OCI-LY3 (cell line): ENCODE measurements at regions not wholly inside any gene's neighbourhood (a gene's known extent, or its start where the extent isn't known, plus 50 kb on each side); places are given as distances from the start of the nearest gene placed in this dataset.

Experiments
- CTCF ChIP-seq: fragments of 200-600, 300-600 bp; sonication (generic); IDR thresholded peaks from 2 replicates; pipeline ENCODE4 v1.5.1; 2014; ENCODE audit warnings: antibody characterized with exemption, low read length, low read depth
- EZH2phosphoT487 ChIP-seq: fragments of 200-600 bp; shearing (Covaris generic); IDR thresholded peaks from 2 replicates; pipeline ENCODE4 v1.6.1; 2018; ENCODE audit warnings: antibody characterized with exemption, mixed run types, low read depth

- no peak for TF ChIP-seq CTCF
- no peak for TF ChIP-seq EZH2phosphoT487
Measured at GRCh38 chr18:71125581-71125980, 836.7 kb downstream of the SOCS6 start.
